CD4-positive, alpha-beta T cell treated with Interleukin-12 subunit alpha and Interleukin-12 subunit beta, for 1 hour (primary cell): ENCODE measurements at regions not wholly inside any gene's neighbourhood (a gene's known extent, or its start where the extent isn't known, plus 50 kb on each side); places are given as distances from the start of the nearest gene placed in this dataset.

Experiments used
- DNase-seq: peaks from one replicate; pipeline ENCODE4 v3.0.0-alpha.2; 2020

DNA sequence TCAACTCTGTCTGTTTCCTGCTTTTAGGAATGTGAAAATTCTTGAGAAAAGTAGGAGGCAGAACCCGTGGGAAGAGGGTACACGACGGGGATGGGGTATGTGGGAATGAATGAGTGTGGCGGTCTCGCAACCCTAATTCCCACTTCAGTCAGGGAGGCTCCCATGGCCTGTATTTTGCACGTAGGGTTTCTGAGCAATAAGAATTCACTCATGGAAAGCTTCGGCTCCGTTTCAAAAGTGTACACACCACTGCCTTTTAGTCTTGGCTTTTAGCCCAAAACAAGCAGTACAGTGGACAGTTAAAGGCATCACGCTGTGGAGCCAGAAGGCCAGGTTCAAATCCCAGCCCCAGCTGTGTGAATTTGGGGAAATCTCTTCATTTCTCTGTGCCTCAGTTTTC, 116.7 kb downstream of the MN1 start:
- no peak for DNase-seq

DNA sequence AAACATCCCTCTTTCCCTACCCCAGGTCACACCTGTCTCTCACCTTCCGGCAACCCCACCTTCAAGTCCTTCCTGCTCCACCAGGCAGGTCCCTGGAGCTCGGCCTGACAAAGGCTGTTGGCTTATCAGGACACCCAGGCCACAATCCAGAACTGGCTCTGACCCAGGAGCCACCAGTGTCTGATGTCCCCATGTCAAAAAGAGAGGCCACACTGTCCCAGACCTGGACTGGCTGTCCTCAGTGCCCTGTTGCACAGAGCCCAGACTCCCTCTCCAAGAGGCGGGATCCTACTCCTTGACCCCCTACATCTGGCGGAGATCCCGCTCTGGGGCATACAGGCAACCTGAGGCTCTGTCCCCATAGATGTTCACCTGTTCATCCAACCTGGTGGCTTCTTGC, 116.0 kb downstream of the MN1 start:
- no peak for DNase-seq

DNA sequence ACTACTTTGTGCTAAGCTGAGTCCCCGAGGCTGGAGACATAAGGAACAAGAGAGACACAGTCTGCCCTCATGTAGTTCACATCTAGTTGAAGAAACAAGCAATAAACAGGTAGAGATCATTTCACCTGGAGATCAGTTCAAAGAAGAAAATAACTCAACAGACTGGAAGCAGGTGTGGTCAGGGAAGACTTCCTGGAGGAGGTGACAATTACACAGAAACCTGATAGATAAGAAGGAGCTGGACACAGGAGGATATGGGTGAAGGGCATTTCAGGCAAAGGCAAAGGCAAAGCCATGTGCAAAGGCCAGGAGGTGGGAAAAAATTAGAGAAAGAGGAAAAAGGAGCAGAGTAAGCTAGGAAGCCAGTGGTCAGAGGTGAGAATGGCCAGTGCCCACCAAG, 115.6 kb downstream of the MN1 start:
- no peak for DNase-seq

DNA sequence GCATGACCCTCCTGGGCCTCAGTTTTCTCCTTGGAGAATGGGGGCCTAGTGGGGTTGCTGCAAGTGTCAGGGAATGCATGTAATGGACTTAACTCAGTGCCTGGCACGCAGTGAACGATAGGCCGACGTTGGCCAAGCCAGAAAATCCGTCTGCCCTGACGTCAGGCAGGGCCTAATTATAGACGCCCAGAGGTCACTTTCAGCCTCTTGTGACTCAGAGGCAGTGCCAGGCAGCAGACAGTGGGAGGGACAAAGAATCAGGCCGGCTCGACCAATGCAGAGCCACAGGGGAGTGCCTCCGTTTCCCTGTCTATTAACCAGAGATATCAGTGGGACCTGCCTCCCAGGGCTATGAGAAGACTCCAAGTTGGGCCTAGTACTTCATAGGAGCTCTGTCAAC, 115.0 kb downstream of the MN1 start:
- no peak for DNase-seq

DNA sequence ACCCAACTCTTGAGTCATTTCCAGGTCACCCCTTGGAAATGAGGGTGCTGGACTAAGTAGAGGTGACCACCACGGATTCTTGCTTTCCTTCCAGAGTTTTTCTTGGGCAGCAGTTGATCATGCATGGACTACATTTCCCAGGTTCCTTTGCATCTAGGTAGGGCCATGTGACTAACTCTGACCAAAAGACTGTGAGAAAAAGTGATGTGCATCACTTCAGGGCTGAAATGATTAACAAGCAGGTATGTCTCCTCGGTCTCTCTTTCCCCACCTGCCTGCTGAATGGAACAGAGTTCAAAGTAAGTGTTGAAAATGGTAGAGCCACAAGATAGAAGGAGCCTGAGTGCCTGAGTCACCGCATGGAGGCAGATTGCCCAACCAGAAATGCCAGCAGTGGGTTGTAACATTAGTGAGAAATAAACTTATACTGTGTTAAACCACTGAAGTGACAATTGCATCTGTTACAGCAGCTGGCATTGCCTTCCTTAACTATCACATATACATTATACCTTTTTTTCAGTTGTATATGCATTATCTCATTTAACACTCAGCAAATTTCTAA, 113.5 kb downstream of the MN1 start:
- DNase-seq: no peak

DNA sequence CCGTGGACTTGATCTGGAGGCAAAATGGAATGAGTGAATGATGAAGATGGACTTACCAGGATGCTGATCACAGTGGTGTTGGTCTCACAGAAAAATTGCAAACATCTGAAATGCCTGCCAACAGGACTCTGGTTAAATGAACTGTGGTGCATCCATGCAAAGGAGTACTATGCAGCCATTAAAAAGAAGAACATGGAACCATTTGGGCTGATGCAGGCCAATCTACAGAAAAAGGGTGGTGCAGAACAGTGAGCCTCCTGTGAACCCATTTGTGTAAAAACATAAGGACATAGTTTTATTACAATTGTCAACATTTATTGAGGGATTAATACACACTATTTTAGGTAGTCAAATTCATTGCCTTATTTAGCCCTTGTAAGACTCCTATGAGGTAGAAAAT, 111.9 kb downstream of the MN1 start:
- no peak for DNase-seq

DNA sequence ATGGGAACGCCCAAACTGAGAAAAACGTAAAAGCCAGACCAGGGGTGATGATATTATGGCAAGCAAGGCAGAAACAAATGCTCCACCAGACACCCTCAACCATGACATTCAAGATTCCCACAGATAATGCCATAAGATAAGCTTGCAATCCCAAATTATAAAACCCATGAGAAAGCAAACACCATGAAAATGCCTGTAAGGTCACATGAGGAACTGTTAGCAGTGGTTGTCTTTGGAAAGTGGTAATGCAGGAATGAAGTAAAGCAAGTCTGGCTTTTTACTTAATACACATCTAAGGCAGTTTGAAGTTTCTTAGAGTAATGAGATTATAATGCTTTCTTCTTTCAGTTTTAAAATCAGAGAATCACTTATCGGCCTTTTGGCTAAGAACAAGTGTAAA, 111.0 kb downstream of the MN1 start:
- no peak for DNase-seq

DNA sequence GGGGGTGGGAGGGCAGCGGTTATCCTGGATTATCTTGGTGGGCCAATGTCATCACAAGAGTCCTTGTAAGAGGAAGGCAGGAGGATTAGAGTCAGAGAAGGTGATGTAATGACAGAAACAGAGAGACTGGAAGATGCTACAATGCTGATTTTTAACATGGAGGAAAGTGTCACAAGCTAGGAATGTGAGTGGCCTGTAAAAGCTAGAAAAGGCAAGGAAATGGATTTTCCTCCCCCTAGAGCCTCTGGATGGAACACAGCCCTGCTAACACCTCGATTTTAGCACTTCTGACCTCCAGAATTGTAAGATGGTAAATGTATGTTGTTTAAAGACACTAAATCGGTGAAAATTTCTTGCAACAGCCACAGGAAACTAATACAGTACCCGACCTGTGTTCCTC, 109.3 kb downstream of the MN1 start:
- no peak for DNase-seq

DNA sequence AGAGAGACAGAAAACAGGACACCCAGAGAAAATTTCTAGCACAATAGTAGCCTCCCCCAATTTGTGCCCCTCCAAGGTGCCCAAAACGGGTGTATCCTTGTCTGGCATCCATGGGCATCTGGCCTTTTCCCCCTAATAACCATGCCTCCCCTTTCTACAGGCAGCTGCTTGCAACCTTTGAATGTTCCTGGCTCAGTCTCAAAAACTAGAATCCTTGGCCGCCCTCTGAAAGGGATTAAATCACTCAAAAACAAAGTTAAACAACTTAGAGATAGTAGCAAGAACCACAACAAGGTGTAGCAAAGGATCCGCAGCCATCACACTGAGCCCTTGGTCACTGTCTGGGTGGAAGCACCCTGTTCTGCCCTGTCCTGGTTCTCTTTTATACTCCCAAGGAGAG, 105.6 kb downstream of the MN1 start:
- no peak for DNase-seq

DNA sequence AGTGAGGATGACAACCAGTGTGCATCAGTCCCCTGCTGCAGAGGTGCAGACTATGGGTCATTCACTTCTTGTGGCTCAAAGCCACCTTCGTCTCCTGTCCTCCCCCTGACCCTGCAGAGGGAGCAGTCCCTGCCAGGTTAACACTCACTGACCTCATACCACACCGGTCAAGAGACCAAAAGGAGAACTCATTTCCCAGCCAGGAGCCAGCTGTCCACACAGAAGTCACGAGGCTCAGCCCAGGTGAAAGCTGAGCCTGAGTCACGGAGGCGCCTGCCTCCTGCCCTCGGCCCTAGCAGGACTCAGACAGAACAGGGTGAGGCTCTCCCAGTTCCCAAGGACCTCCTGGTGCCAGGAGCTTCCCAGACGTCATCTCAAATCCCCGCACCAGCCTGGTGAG, 103.7 kb downstream of the MN1 start:
- DNase-seq: no peak
